Activated CD8-positive, alpha-beta memory T cell treated with anti-CD3 and anti-CD28 coated beads, Interleukin-2, amount 50 U/mL, for 1 hour (primary cell): ENCODE measurements at regions not wholly inside any gene's neighbourhood (a gene's known extent, or its start where the extent isn't known, plus 50 kb on each side); places are given as distances from the start of the nearest gene placed in this dataset.

Experiments used
- DNase-seq: peaks from one replicate; pipeline ENCODE4 v3.0.0-alpha.2; 2020; ENCODE audit errors: extremely low read depth

GRCh38 chr9:18390393-18390792 is 83.6 kb upstream of the ADAMTSL1 start:
- DNase-seq: no peak

GRCh38 chr9:18393340-18394130 is 80.4 kb upstream of the ADAMTSL1 start:
- DNase-seq: no peak

GRCh38 chr9:18394847-18395351 is 79.1 kb upstream of the ADAMTSL1 start:
- no peak for DNase-seq

GRCh38 chr9:18396102-18396728 is 77.7 kb upstream of the ADAMTSL1 start:
- DNase-seq: no peak

GRCh38 chr9:18397076-18397475 is 76.9 kb upstream of the ADAMTSL1 start:
- DNase-seq: no peak

GRCh38 chr9:18398038-18398437 is 75.9 kb upstream of the ADAMTSL1 start:
- no peak for DNase-seq

- DNase-seq: no peak
Observed at GRCh38 chr9:18404434-18405029, 69.4 kb upstream of the ADAMTSL1 start.

GRCh38 chr9:18405240-18405639 is 68.7 kb upstream of the ADAMTSL1 start:
- no peak for DNase-seq

GRCh38 chr9:18410983-18411382 is 63.0 kb upstream of the ADAMTSL1 start:
- no peak for DNase-seq

- no peak for DNase-seq
Observed at GRCh38 chr9:18421391-18421790, 52.6 kb upstream of the ADAMTSL1 start.

- no peak for DNase-seq
Observed at GRCh38 chr9:18422296-18423036, 51.5 kb upstream of the ADAMTSL1 start.

GRCh38 chr9:18423791-18424531 is 50.0 kb upstream of the ADAMTSL1 start:
- no peak for DNase-seq
